GM23338 (cell line): ENCODE measurements at regions not wholly inside any gene's neighbourhood (a gene's known extent, or its start where the extent isn't known, plus 50 kb on each side); places are given as distances from the start of the nearest gene placed in this dataset.

Experiments used
- ATAC-seq: fragments of 200-7000 bp; cut with Tn5 transposase; 3 replicates; pipeline ENCODE4 v1.9.1; 2020
- DNase-seq: peaks from one replicate; pipeline ENCODE4 v3.0.0-alpha.2; 2015; ENCODE audit warnings: low spot score
- H2AFZ ChIP-seq: fragments of 200-600 bp; sonication (generic); 2 replicates; pipeline ENCODE4 v1.8.0; 2016; ENCODE audit warnings: antibody characterized with exemption, mild to moderate bottlenecking, moderate library complexity
- H3F3A ChIP-seq: fragments of 200-600 bp; sonication (generic); replicated peaks from 2 replicates; pipeline ENCODE4 v1.8.0; 2017; ENCODE audit warnings: antibody characterized with exemption, mixed run types, low read depth
- H3K27ac ChIP-seq: fragments of 200-600 bp; sonication (generic); 2 replicates; pipeline ENCODE4 v1.6.1; 2016; ENCODE audit warnings: low read depth
- H3K27me3 ChIP-seq: fragments of 200-600 bp; sonication (generic); 2 replicates; pipeline ENCODE4 v1.8.0; 2016; ENCODE audit warnings: mild to moderate bottlenecking, mixed run types, moderate library complexity; ENCODE audit not compliant: insufficient read depth
- H3K36me3 ChIP-seq: fragments of 200-600 bp; sonication (generic); 2 replicates; pipeline ENCODE4 v1.8.0; 2016; ENCODE audit warnings: mild to moderate bottlenecking; ENCODE audit not compliant: insufficient read depth
- H3K4me1 ChIP-seq: fragments of 200-600 bp; sonication (generic); 2 replicates; pipeline ENCODE4 v1.8.0; 2016; ENCODE audit warnings: mild to moderate bottlenecking, moderate library complexity; ENCODE audit not compliant: insufficient read depth
- H3K4me2 ChIP-seq: fragments of 200-600 bp; sonication (generic); 2 replicates; pipeline ENCODE4 v1.7.1; 2017; ENCODE audit warnings: mixed run types
- H3K4me3 ChIP-seq: fragments of 200-600 bp; sonication (generic); 2 replicates; pipeline ENCODE4 v1.6.1; 2016; ENCODE audit warnings: mixed run types
- H3K79me2 ChIP-seq: fragments of 200-600 bp; sonication (generic); replicated peaks from 2 replicates; pipeline ENCODE4 v1.8.0; 2017; ENCODE audit warnings: mild to moderate bottlenecking; ENCODE audit not compliant: insufficient read depth
- H3K9me2 ChIP-seq: fragments of 200-600 bp; sonication (generic); 2 replicates; pipeline ENCODE4 v1.8.0; 2017; ENCODE audit not compliant: insufficient read depth
- H4K20me1 ChIP-seq: fragments of 200-600 bp; sonication (generic); replicated peaks from 2 replicates; pipeline ENCODE4 v1.8.0; 2017; ENCODE audit warnings: mild to moderate bottlenecking; ENCODE audit not compliant: insufficient read depth
- H3K27ac Mint-ChIP-seq: 2 replicates; pipeline ENCODE4 v1.8.0; 2020; ENCODE audit warnings: inconsistent platforms, mild to moderate bottlenecking, moderate library complexity, mixed read lengths
- H3K27me3 Mint-ChIP-seq: 3 replicates; pipeline ENCODE4 v1.8.0; 2022; ENCODE audit warnings: low read depth, mild to moderate bottlenecking, moderate library complexity, mixed read lengths, inconsistent platforms; ENCODE audit not compliant: insufficient read depth, poor library complexity
- H3K36me3 Mint-ChIP-seq: 3 replicates; pipeline ENCODE4 v1.8.0; 2021; ENCODE audit warnings: low read depth, mild to moderate bottlenecking, inconsistent platforms, moderate library complexity, mixed read lengths
- H3K4me1 Mint-ChIP-seq: 3 replicates; pipeline ENCODE4 v1.8.0; 2020; ENCODE audit warnings: mild to moderate bottlenecking, inconsistent platforms, mixed read lengths
- H3K4me3 Mint-ChIP-seq: 3 replicates; pipeline ENCODE4 v1.8.0; 2021; ENCODE audit warnings: moderate library complexity, mild to moderate bottlenecking, inconsistent platforms, mixed read lengths
- H3K9me3 Mint-ChIP-seq: 3 replicates; pipeline ENCODE4 v1.8.0; 2020; ENCODE audit warnings: moderate library complexity, mild to moderate bottlenecking, inconsistent platforms, mixed read lengths
- CREB1 ChIP-seq: fragments of 250-450 bp; sonication (Bioruptor Pico); IDR thresholded peaks from 2 replicates; pipeline ENCODE4 v1.5.0; 2020; ENCODE audit warnings: low read depth, mild to moderate bottlenecking, moderate library complexity
- ETS1 ChIP-seq: IDR thresholded peaks from 2 replicates; pipeline ENCODE4 v1.6.1; 2016; ENCODE audit warnings: antibody characterized with exemption
- EZH2 ChIP-seq: fragments of 200-600 bp; sonication (generic); IDR thresholded peaks from one replicate; pipeline ENCODE4 v1.8.0; 2017; ENCODE audit warnings: antibody characterized with exemption, mild to moderate bottlenecking, low read depth; ENCODE audit not compliant: unreplicated experiment
- EZH2phosphoT487 ChIP-seq: fragments of 200-600 bp; sonication (generic); IDR thresholded peaks from one replicate; pipeline ENCODE4 v1.8.1; 2018; ENCODE audit warnings: antibody characterized with exemption; ENCODE audit not compliant: unreplicated experiment
- JUNB ChIP-seq: IDR thresholded peaks from one replicate; pipeline ENCODE4 v1.6.1; 2016; ENCODE audit warnings: antibody characterized with exemption; ENCODE audit not compliant: unreplicated experiment
- NANOG ChIP-seq: IDR thresholded peaks from 2 replicates; pipeline ENCODE4 v1.6.1; 2016; ENCODE audit warnings: antibody characterized with exemption, borderline replicate concordance
- REST ChIP-seq: IDR thresholded peaks from one replicate; pipeline ENCODE4 v1.6.1; 2018; ENCODE audit warnings: antibody characterized with exemption; ENCODE audit not compliant: unreplicated experiment
- STAT1 ChIP-seq: IDR thresholded peaks from one replicate; pipeline ENCODE4 v1.6.1; 2016; ENCODE audit warnings: antibody characterized with exemption; ENCODE audit not compliant: unreplicated experiment
- ZNF331 ChIP-seq: fragments of 250-450 bp; sonication (Bioruptor Pico); IDR thresholded peaks from 2 replicates; pipeline ENCODE4 v1.5.0; 2020; ENCODE audit warnings: low read depth, mild to moderate bottlenecking, moderate library complexity
- ZNF462 ChIP-seq: fragments of 250-450 bp; sonication (Bioruptor Pico); IDR thresholded peaks from 2 replicates; pipeline ENCODE4 v1.5.0; 2020; ENCODE audit warnings: mild to moderate bottlenecking, moderate library complexity

GRCh38 chr2:118351796-118352195, 263.5 kb downstream of the INSIG2 start:
- Mint-ChIP-seq H3K27me3 (peaks cover 1% of the 10 kb centered on the region), H3K36me3 (no peaks in the 10 kb centered on the region), H3K4me1 (no peaks in the 10 kb centered on the region; the same call in 2 of the 3 replicates), H3K9me3 (no peaks in the 10 kb centered on the region), H3K27ac (no peak overlapping the region), H3K4me3 (no peak overlapping the region)
- H3K27ac ChIP-seq, result no peak overlapping the region
- H3K4me1 ChIP-seq, result peaks cover 13% of the 10 kb centered on the region
- H2AFZ ChIP-seq, result 0 out of 2 replicates have a peak overlapping the region, but pooled peaks have one; percentile 18
- no peaks in the 10 kb centered on the region for H3K79me2 ChIP-seq
- TF ChIP-seq ETS1 (no peak), NANOG (no peak), ZNF331 (CRISPR knock-in tag) (no peak), CREB1 (CRISPR knock-in tag) (no peak)
- H4K20me1 ChIP-seq, result no peaks in the 10 kb centered on the region
- H3K4me3 ChIP-seq, result no peak overlapping the region
- H3K27me3 ChIP-seq, result no peaks in the 10 kb centered on the region
- H3K36me3 ChIP-seq, result no peaks in the 10 kb centered on the region
- DNase-seq (no peak), ATAC-seq (no peak)
- H3K9me2 ChIP-seq, result no peaks in the 10 kb centered on the region
- no peaks in the 10 kb centered on the region for H3F3A ChIP-seq
- no peak overlapping the region for H3K4me2 ChIP-seq

GRCh38 chr2:118350621-118351020, 262.4 kb downstream of the INSIG2 start:
- ATAC-seq, result no peak
- no peaks in the 10 kb centered on the region for H4K20me1 ChIP-seq
- TF ChIP-seq ETS1 (no peak), REST (no peak), EZH2phosphoT487 (no peak), EZH2 (no peak), JUNB (no peak), ZNF462 (no peak), STAT1 (no peak)

More at GRCh38 chr2:118350621-118351020, 262.4 kb downstream of the INSIG2 start:
- Mint-ChIP-seq H3K4me1 (peaks cover 6% of the 10 kb centered on the region), H3K4me3 (no peak overlapping the region), H3K27me3 (peaks cover 2% of the 10 kb centered on the region), H3K36me3 (no peaks in the 10 kb centered on the region), H3K9me3 (peaks cover under 1% of the 10 kb centered on the region; the same call in 1 of the 3 replicates), H3K27ac (no peak overlapping the region)
- Histone ChIP-seq H3K4me2 (no peak overlapping the region), H3F3A (no peaks in the 10 kb centered on the region), H3K27ac (no peak overlapping the region), H3K4me1 (peaks cover 25% of the 10 kb centered on the region), H2AFZ (no peak overlapping the region), H3K79me2 (no peaks in the 10 kb centered on the region), H3K27me3 (no peaks in the 10 kb centered on the region), H3K4me3 (no peak overlapping the region), H3K36me3 (no peaks in the 10 kb centered on the region), H3K9me2 (no peaks in the 10 kb centered on the region)
- no peak for DNase-seq
